DMS79 treated with DMSO at 0.1 percent for 48 hours (cell line): ENCODE measurements at regions not wholly inside any gene's neighbourhood (a gene's known extent, or its start where the extent isn't known, plus 50 kb on each side); places are given as distances from the start of the nearest gene placed in this dataset.
"Not testable (repeated sequence)": the region's sequence is repeated elsewhere in the genome, so short reads cannot be mapped to it uniquely, and the experiment has no call there.

Experiments
- DNase-seq: peaks from one replicate; lab custom pipeline; 2025; lab: John Stamatoyannopoulos, UW

GRCh38 chr12:105481392-105482300, 151.2 kb downstream of the C12orf75 start:
- DNase-seq = no peak

GRCh38 chr12:105482951-105483350, 152.5 kb downstream of the C12orf75 start:
- no peak for DNase-seq

- DNase-seq = no peak
These were observed 153.2 kb downstream of the C12orf75 start for GRCh38 chr12:105483691-105484090.

GRCh38 chr12:105485321-105485910, 154.9 kb downstream of the C12orf75 start:
- no peak for DNase-seq

GRCh38 chr12:105485921-105486320, 155.4 kb downstream of the C12orf75 start:
- no peak for DNase-seq

- no peak for DNase-seq
These were observed 157.5 kb downstream of the C12orf75 start for GRCh38 chr12:105487963-105488362.

- no peak for DNase-seq
These were observed 162.4 kb downstream of the C12orf75 start for GRCh38 chr12:105492591-105493545.

- DNase-seq = no peak
These were observed 168.7 kb downstream of the C12orf75 start for GRCh38 chr12:105499205-105499604.

GRCh38 chr12:105500676-105501075, 170.2 kb downstream of the C12orf75 start:
- DNase-seq = not testable (repeated sequence)

GRCh38 chr12:105502426-105502930, 172.0 kb downstream of the C12orf75 start:
- DNase-seq = no peak

GRCh38 chr12:105503619-105504018, 173.1 kb downstream of the C12orf75 start:
- DNase-seq = no peak

- DNase-seq = no peak
These were observed 173.8 kb downstream of the C12orf75 start for GRCh38 chr12:105504286-105504685.

- DNase-seq = no peak
These were observed 176.3 kb downstream of the C12orf75 start for GRCh38 chr12:105506678-105507310.

GRCh38 chr12:105507311-105508038, 177.0 kb downstream of the C12orf75 start:
- no peak for DNase-seq

GRCh38 chr12:105508096-105508495, 177.6 kb downstream of the C12orf75 start:
- DNase-seq = no peak

- no peak for DNase-seq
These were observed 180.0 kb downstream of the C12orf75 start for GRCh38 chr12:105510526-105510925.

- DNase-seq = not testable (repeated sequence)
These were observed 182.4 kb downstream of the C12orf75 start for GRCh38 chr12:105512861-105513260.

GRCh38 chr12:105522166-105522825, 191.8 kb downstream of the C12orf75 start:
- DNase-seq = no peak

- DNase-seq = no peak
These were observed 192.9 kb downstream of the C12orf75 start for GRCh38 chr12:105523164-105524057.
